ENCODE measurements at regions not wholly inside any gene's neighbourhood (a gene's known extent, or its start where the extent isn't known, plus 50 kb on each side); places are given as distances from the start of the nearest gene placed in this dataset.

- no peaks in the 10 kb centered on the region for H3K4me1 ChIP-seq (ENCODE audit: control insufficient read depth, insufficient read depth, low read length)
- ChIA-PET POLR2A (interaction anchor here (0.6 kb wide), 1 partner anchor 30 kb away, joined by 3 read pairs; no protein-coding TSS in a partner anchor), CTCF (no interaction called here)
- H3K36me3 ChIP-seq (ENCODE audit: control insufficient read depth, insufficient read depth, low read length) = no peaks in the 10 kb centered on the region
- H3K27ac ChIP-seq (ENCODE audit: low read length) = no peak overlapping the region
- H3K4me3 ChIP-seq (ENCODE audit: low read depth in 2 of 2, low read length in 2 of 2) = no peak overlapping the region
- intact Hi-C loops (cut with micrococcal nuclease; ENCODE audit: unreplicated experiment) = no loop called here
- TF ChIP-seq SIN3A (IDR thresholded peaks at IDR 0.05; ENCODE audit: borderline replicate concordance, insufficient read depth, low read depth, low read length) = no peak
- no peak for TF ChIP-seq REST (IDR thresholded peaks at IDR 0.05; ENCODE audit: insufficient read depth in 1 of 2, low read depth in 2 of 2, low read length in 1 of 2)
- TF ChIP-seq POLR2AphosphoS5 (IDR thresholded peaks at IDR 0.05; ENCODE audit: low read depth, low read length) = no peak
- no peak for TF ChIP-seq TCF7L2 (IDR thresholded peaks at IDR 0.05; ENCODE audit: low read depth, low read length)
- no peak for TF ChIP-seq CTCF (IDR thresholded peaks at IDR 0.05)
- BruUV-seq (replicated peaks) = no TSS peak
- ATAC-seq (no peak), DNase-seq (ENCODE audit: low read depth, low spot score) (no peak)
- H3K9me3 ChIP-seq (ENCODE audit: control insufficient read depth, insufficient read depth, low read depth, low read length) = no peaks in the 10 kb centered on the region
- in situ Hi-C loops (cut with HindIII; ENCODE audit: low pct_unique_long_range_greater_than_20kb, low sequenced_read_pairs) = no loop called here
- H3K27me3 ChIP-seq (ENCODE audit: control insufficient read depth, insufficient read depth, low read length) = 0 out of 2 replicates have a peak, but pooled peaks cover 4% of the 10 kb centered on the region
These were observed 137.9 kb upstream of the TMCC3 start for GRCh38 chr12:94788298-94788697.

- intact Hi-C loops (cut with micrococcal nuclease; ENCODE audit: unreplicated experiment) = no loop called here
These were observed 136.5 kb upstream of the TMCC3 start for GRCh38 chr12:94786906-94787305.

More at GRCh38 chr12:94786906-94787305, 136.5 kb upstream of the TMCC3 start:
- Histone ChIP-seq H3K36me3 (ENCODE audit: control insufficient read depth, insufficient read depth, low read length) (no peaks in the 10 kb centered on the region), H3K4me1 (ENCODE audit: control insufficient read depth, insufficient read depth, low read length) (no peaks in the 10 kb centered on the region), H3K27me3 (ENCODE audit: control insufficient read depth, insufficient read depth, low read length) (peaks cover 4% of the 10 kb centered on the region; the same call in 1 of the 2 replicates), H3K9me3 (ENCODE audit: control insufficient read depth, insufficient read depth, low read depth, low read length) (no peaks in the 10 kb centered on the region), H3K27ac (ENCODE audit: low read length) (no peak overlapping the region), H3K4me3 (ENCODE audit: low read depth in 2 of 2, low read length in 2 of 2) (no peak overlapping the region)
- no peak for ATAC-seq
- no peak for DNase-seq (ENCODE audit: low read depth, low spot score)
- POLR2A ChIA-PET = no interaction called here
- TF ChIP-seq CTCF (IDR thresholded peaks at IDR 0.05) (no peak), POLR2AphosphoS5 (IDR thresholded peaks at IDR 0.05; ENCODE audit: low read depth, low read length) (no peak), TCF7L2 (IDR thresholded peaks at IDR 0.05; ENCODE audit: low read depth, low read length) (no peak), REST (IDR thresholded peaks at IDR 0.05; ENCODE audit: insufficient read depth in 1 of 2, low read depth in 2 of 2, low read length in 1 of 2) (no peak), SIN3A (IDR thresholded peaks at IDR 0.05; ENCODE audit: borderline replicate concordance, insufficient read depth, low read depth, low read length) (no peak)
- no TSS peak for BruUV-seq (replicated peaks)
- in situ Hi-C loops (cut with HindIII; ENCODE audit: low pct_unique_long_range_greater_than_20kb, low sequenced_read_pairs) = no loop called here
- CTCF ChIA-PET = no interaction called here

Data from Panc1 (cell line).